ENCODE measurements at regions not wholly inside any gene's neighbourhood (a gene's known extent, or its start where the extent isn't known, plus 50 kb on each side); places are given as distances from the start of the nearest gene placed in this dataset.

- DNase-seq (no peak), ATAC-seq (ENCODE audit: poor library complexity) (no peak)
- CTCF ChIA-PET: no interaction called here
- POLR2A ChIA-PET: no interaction called here
- no peaks in the 10 kb centered on the region for H3K27me3 ChIP-seq (ENCODE audit: control insufficient read depth in 1 of 2, insufficient read depth in 2 of 2, low read length in 2 of 2)
- H3K4me1 ChIP-seq (ENCODE audit: insufficient read depth, low read length): no peaks in the 10 kb centered on the region
- Mint-ChIP-seq H3K36me3 (ENCODE audit: low read depth) (no peaks in the 10 kb centered on the region), H3K27me3 (no peaks in the 10 kb centered on the region), H3K27ac (no peak overlapping the region), H3K9me3 (no peaks in the 10 kb centered on the region), H3K4me1 (ENCODE audit: low read depth) (no peaks in the 10 kb centered on the region), H3K4me3 (no peak overlapping the region)
- intact Hi-C loops (cut with DNase I, micrococcal nuclease): no loop called here
- no peaks in the 10 kb centered on the region for H3K36me3 ChIP-seq (ENCODE audit: insufficient read depth, low read length)
- no peak overlapping the region for H3K4me3 ChIP-seq (ENCODE audit: low read length)
- H3K27ac ChIP-seq (ENCODE audit: low read depth in 1 of 2, low read length in 2 of 2): no peak overlapping the region
- TF ChIP-seq CTCF (IDR thresholded peaks at IDR 0.05): no peak
- H3K9me3 ChIP-seq (ENCODE audit: control insufficient read depth in 1 of 2, insufficient read depth in 1 of 2, low read length in 2 of 2): no peaks in the 10 kb centered on the region
Measured at GRCh38 chr10:90614631-90615030, 243.2 kb downstream of the HTR7 start.

- H3K4me3 Mint-ChIP-seq: no peak overlapping the region
- DNase-seq (no peak), ATAC-seq (ENCODE audit: poor library complexity) (no peak)
- no peak overlapping the region for H3K27ac ChIP-seq (ENCODE audit: low read depth in 1 of 2, low read length in 2 of 2)
- no peaks in the 10 kb centered on the region for H3K4me1 Mint-ChIP-seq (ENCODE audit: low read depth)
- no peaks in the 10 kb centered on the region for H3K27me3 ChIP-seq (ENCODE audit: control insufficient read depth in 1 of 2, insufficient read depth in 2 of 2, low read length in 2 of 2)
- H3K4me1 ChIP-seq (ENCODE audit: insufficient read depth, low read length): no peaks in the 10 kb centered on the region
- H3K9me3 Mint-ChIP-seq: no peaks in the 10 kb centered on the region
- ChIA-PET POLR2A (no interaction called here), CTCF (no interaction called here)
- intact Hi-C loops (cut with DNase I, micrococcal nuclease): no loop called here
- peaks cover 5% of the 10 kb centered on the region for H3K27me3 Mint-ChIP-seq
- H3K9me3 ChIP-seq (ENCODE audit: control insufficient read depth in 1 of 2, insufficient read depth in 1 of 2, low read length in 2 of 2): no peaks in the 10 kb centered on the region
- no peaks in the 10 kb centered on the region for H3K36me3 Mint-ChIP-seq (ENCODE audit: low read depth)
- no peak for TF ChIP-seq CTCF (IDR thresholded peaks at IDR 0.05)
- no peak overlapping the region for H3K27ac Mint-ChIP-seq
- no peak overlapping the region for H3K4me3 ChIP-seq (ENCODE audit: low read length)
- H3K36me3 ChIP-seq (ENCODE audit: insufficient read depth, low read length): no peaks in the 10 kb centered on the region
Measured at GRCh38 chr10:90621577-90621976, 236.3 kb downstream of the HTR7 start.

- no peak for ATAC-seq (ENCODE audit: poor library complexity)
- Mint-ChIP-seq H3K4me1 (ENCODE audit: low read depth) (no peaks in the 10 kb centered on the region), H3K4me3 (no peak overlapping the region), H3K36me3 (ENCODE audit: low read depth) (no peaks in the 10 kb centered on the region), H3K27me3 (no peaks in the 10 kb centered on the region), H3K27ac (no peak overlapping the region), H3K9me3 (no peaks in the 10 kb centered on the region)
- Histone ChIP-seq H3K9me3 (ENCODE audit: control insufficient read depth in 1 of 2, insufficient read depth in 1 of 2, low read length in 2 of 2) (no peaks in the 10 kb centered on the region), H3K36me3 (ENCODE audit: insufficient read depth, low read length) (no peaks in the 10 kb centered on the region), H3K27ac (ENCODE audit: low read depth in 1 of 2, low read length in 2 of 2) (no peak overlapping the region), H3K4me3 (ENCODE audit: low read length) (no peak overlapping the region), H3K4me1 (ENCODE audit: insufficient read depth, low read length) (no peaks in the 10 kb centered on the region), H3K27me3 (ENCODE audit: control insufficient read depth in 1 of 2, insufficient read depth in 2 of 2, low read length in 2 of 2) (no peaks in the 10 kb centered on the region)
- intact Hi-C loops (cut with DNase I, micrococcal nuclease): no loop called here
- POLR2A ChIA-PET: no interaction called here
- CTCF ChIA-PET: no interaction called here
- TF ChIP-seq CTCF (IDR thresholded peaks at IDR 0.05): no peak
- DNase-seq: no peak
Measured at GRCh38 chr10:90635111-90635765, 222.6 kb downstream of the HTR7 start.

All from CD4-positive, alpha-beta T cell (primary cell).